SK-N-SH (cell line): ENCODE measurements at regions not wholly inside any gene's neighbourhood (a gene's known extent, or its start where the extent isn't known, plus 50 kb on each side); places are given as distances from the start of the nearest gene placed in this dataset.

Experiments
- CTCF ChIA-PET: fragments of 300-600, 350-600 bp; formaldehyde crosslinking; extraction: SDS; loops from one replicate; lab custom pipeline; 2021; lab: Yijun Ruan, JAX
- POLR2A ChIA-PET: fragments of 350-600 bp; sonication (Branson Sonifier 250); formaldehyde crosslinking; extraction: SDS; loops from one replicate; lab custom pipeline; 2020; ENCODE audit warnings: antibody characterized with exemption, inconsistent platforms; lab: Yijun Ruan, JAX
- DNase-seq: peaks from one replicate; pipeline ENCODE4 v3.0.0; 2012
- H2AFZ ChIP-seq: fragments of 200-600 bp; sonication (generic); 2 replicates; pipeline ENCODE4 v1.8.1; 2016; ENCODE audit warnings: antibody characterized with exemption, mild to moderate bottlenecking, low read depth
- H3F3A ChIP-seq: fragments of 200-600 bp; sonication (generic); replicated peaks from 2 replicates; pipeline ENCODE3; 2016; ENCODE audit warnings: antibody characterized with exemption, mild to moderate bottlenecking; ENCODE audit not compliant: insufficient read depth
- H3K27ac ChIP-seq, 2 experiments: fragments of 200-500 bp in 1 of 2; fragments of 200-600 bp in 1 of 2; sonication (Bioruptor generic) in 1 of 2; sonication (generic), shearing (Covaris generic) in 1 of 2; 2 replicates each; pipeline versions ENCODE4 v1.5.1 to v1.6.1; 2014 to 2016; ENCODE audit warnings: low read depth in 2 of 2, inconsistent platforms in 1 of 2, low read length in 1 of 2, mild to moderate bottlenecking in 1 of 2, mixed read lengths in 1 of 2
- H3K27me3 ChIP-seq: fragments of 200-600 bp; sonication (generic), shearing (Covaris generic); 2 replicates; pipeline ENCODE4 v1.6.1; 2016; ENCODE audit warnings: mixed run types; ENCODE audit not compliant: insufficient read depth
- H3K36me3 ChIP-seq, 2 experiments: fragments of 200-500 bp in 1 of 2; fragments of 200-600 bp in 1 of 2; sonication (Bioruptor generic) in 1 of 2; sonication (generic) in 1 of 2; replicated peaks in 1 of 2; 2 replicates each; pipeline versions ENCODE3 to v1.5.1; 2014 to 2016; ENCODE audit warnings: low read length in 1 of 2, mild to moderate bottlenecking in 1 of 2; ENCODE audit not compliant: insufficient read depth in 2 of 2, control insufficient read depth in 1 of 2
- H3K4me1 ChIP-seq, 2 experiments: fragments of 200-500 bp in 1 of 2; fragments of 200-600 bp in 1 of 2; sonication (Bioruptor generic) in 1 of 2; sonication (generic), shearing (Covaris generic) in 1 of 2; 2 replicates each; pipeline versions ENCODE4 v1.5.1 to v1.6.1; 2014 to 2016; ENCODE audit warnings: low read depth in 1 of 2, low read length in 1 of 2, mixed run types in 1 of 2; ENCODE audit not compliant: insufficient read depth in 2 of 2, control insufficient read depth in 1 of 2
- H3K4me2 ChIP-seq: fragments of 200-600 bp; sonication (generic), shearing (Covaris generic); 2 replicates; pipeline ENCODE4 v1.6.1; 2017; ENCODE audit warnings: mixed run types
- H3K4me3 ChIP-seq, 2 experiments: fragments of 200-500 bp in 1 of 2; fragments of 200-600 bp in 1 of 2; sonication (Bioruptor generic) in 1 of 2; sonication (generic), shearing (Covaris generic) in 1 of 2; 2 replicates each; pipeline versions ENCODE4 v1.5.1 to v1.8.1; 2014 to 2016; ENCODE audit warnings: low read depth in 2 of 2, inconsistent platforms in 1 of 2, low read length in 1 of 2, mild to moderate bottlenecking in 1 of 2, mixed read lengths in 1 of 2, moderate library complexity in 1 of 2
- H3K79me2 ChIP-seq: fragments of 200-600 bp; sonication (generic); 2 replicates; pipeline ENCODE4 v1.8.1; 2017; ENCODE audit warnings: mild to moderate bottlenecking; ENCODE audit not compliant: insufficient read depth
- H3K9ac ChIP-seq: fragments of 200-600 bp; sonication (generic); 2 replicates; pipeline ENCODE4 v1.6.1; 2017; ENCODE audit warnings: mixed run types
- H3K9me2 ChIP-seq: fragments of 200-600 bp; sonication (generic); 2 replicates; pipeline ENCODE4 v1.6.1; 2017; ENCODE audit warnings: mixed run types
- H3K9me3 ChIP-seq: fragments of 200-600 bp; sonication (generic); 2 replicates; pipeline ENCODE4 v1.6.1; 2017; ENCODE audit warnings: mixed run types, mild to moderate bottlenecking, moderate library complexity
- H4K20me1 ChIP-seq: fragments of 200-600 bp; sonication (generic); 2 replicates; pipeline ENCODE4 v1.6.1; 2017; ENCODE audit warnings: mild to moderate bottlenecking, mixed run types; ENCODE audit not compliant: insufficient read depth
- CHD2 ChIP-seq: fragments of 150-350 bp; IDR thresholded peaks from 2 replicates; pipeline ENCODE4 v1.6.1; 2018; ENCODE audit warnings: low read length; ENCODE audit not compliant: partially characterized antibody
- ELF1 ChIP-seq: IDR thresholded peaks from 2 replicates; pipeline ENCODE4 v1.4.0; 2012
- EZH2phosphoT487 ChIP-seq: fragments of 200-600 bp; sonication (generic); IDR thresholded peaks from 2 replicates; pipeline ENCODE4 v1.6.1; 2017; ENCODE audit warnings: low read depth, mixed run types, mild to moderate bottlenecking, antibody characterized with exemption, moderate library complexity, borderline replicate concordance
- FOXJ3 ChIP-seq: sonication (generic); formaldehyde crosslinking; IDR thresholded peaks from 2 replicates; pipeline ENCODE4 v1.5.1; 2020; ENCODE audit warnings: mild to moderate bottlenecking, missing genetic modification reagents
- FOXM1 ChIP-seq: IDR thresholded peaks from 2 replicates; pipeline ENCODE4 v1.4.0; 2012; ENCODE audit warnings: low read depth, mild to moderate bottlenecking
- GABPA ChIP-seq: IDR thresholded peaks from 2 replicates; pipeline ENCODE4 v1.4.0; 2012; ENCODE audit warnings: low read depth, mild to moderate bottlenecking
- GATA2 ChIP-seq: sonication (generic); formaldehyde crosslinking; IDR thresholded peaks from 2 replicates; pipeline ENCODE4 v1.5.0; 2020; ENCODE audit warnings: mild to moderate bottlenecking, missing genetic modification reagents
- JUND ChIP-seq: IDR thresholded peaks from 2 replicates; pipeline ENCODE4 v1.4.0; 2012
- MEF2A ChIP-seq: IDR thresholded peaks from 2 replicates; pipeline ENCODE4 v1.4.0; 2012; ENCODE audit warnings: low read depth, borderline replicate concordance
- NFIC ChIP-seq: IDR thresholded peaks from 2 replicates; pipeline ENCODE4 v1.4.0; 2012; ENCODE audit warnings: borderline replicate concordance
- NRF1 ChIP-seq: IDR thresholded peaks from 2 replicates; pipeline ENCODE4 v1.6.1; 2012; ENCODE audit warnings: low read depth, mild to moderate bottlenecking, low read length
- POLR2AphosphoS5 ChIP-seq: IDR thresholded peaks from 2 replicates; pipeline ENCODE4 v1.6.1; 2012; ENCODE audit warnings: low read depth, low read length
- RCOR1 ChIP-seq: fragments of 150-350 bp; IDR thresholded peaks from 2 replicates; pipeline ENCODE4 v1.6.1; 2017; ENCODE audit warnings: antibody characterized with exemption, low read length
- RFX5 ChIP-seq: IDR thresholded peaks from 2 replicates; pipeline ENCODE4 v1.6.1; 2012; ENCODE audit warnings: mild to moderate bottlenecking, improper control_type of control experiment, low read length
- RXRA ChIP-seq: IDR thresholded peaks from 2 replicates; pipeline ENCODE4 v1.4.0; 2012; ENCODE audit warnings: low read depth, mild to moderate bottlenecking, borderline replicate concordance
- SIN3A ChIP-seq: IDR thresholded peaks from 2 replicates; pipeline ENCODE4 v1.6.1; 2012; ENCODE audit warnings: low read depth, mild to moderate bottlenecking, low read length, moderate library complexity, borderline replicate concordance
- SMC3 ChIP-seq: IDR thresholded peaks from 2 replicates; pipeline ENCODE4 v1.6.1; 2012; ENCODE audit warnings: low read depth, low read length, improper control_type of control experiment
- TAF1 ChIP-seq: IDR thresholded peaks from 2 replicates; pipeline ENCODE4 v1.6.1; 2012; ENCODE audit warnings: low read depth, mild to moderate bottlenecking, low read length, moderate library complexity, borderline replicate concordance
- TCF12 ChIP-seq: IDR thresholded peaks from 2 replicates; pipeline ENCODE4 v1.4.0; 2012
- TEAD4 ChIP-seq: IDR thresholded peaks from 2 replicates; pipeline ENCODE4 v1.4.0; 2012; ENCODE audit warnings: mild to moderate bottlenecking, borderline replicate concordance; ENCODE audit not compliant: insufficient read depth
- YY1 ChIP-seq: IDR thresholded peaks from 2 replicates; pipeline ENCODE4 v1.4.0; 2012; ENCODE audit warnings: low read depth, mild to moderate bottlenecking
- WGBS: methylation state at CpG from one replicate; pipeline ENCODE4 v1.1.6; 2017; ENCODE audit warnings: low lambda C conversion rate; 5-methylcytosine and 5-hydroxymethylcytosine counted together
- TF ChIP-seq, protein P1 (sequence below): IDR thresholded peaks from 2 replicates; pipeline ENCODE4; 2012
- TF ChIP-seq, protein P2 (sequence below): IDR thresholded peaks from 2 replicates; pipeline ENCODE4 v1.4.0; 2012; ENCODE audit warnings: low read depth, borderline replicate concordance
- TF ChIP-seq, protein P3 (sequence below): IDR thresholded peaks from 2 replicates; pipeline ENCODE4 v1.4.0; 2012; ENCODE audit warnings: low read depth
- TF ChIP-seq, protein P4 (sequence below): IDR thresholded peaks from 2 replicates; pipeline ENCODE4 v1.6.1; 2012; ENCODE audit warnings: mild to moderate bottlenecking, low read depth, low read length, moderate library complexity
- TF ChIP-seq, protein P5 (sequence below): fragments of 150-350 bp; IDR thresholded peaks from 2 replicates; pipeline ENCODE4 v1.6.1; 2016; ENCODE audit warnings: mild to moderate bottlenecking, low read depth, low read length
- TF ChIP-seq, protein P6 (sequence below): IDR thresholded peaks from 2 replicates; pipeline ENCODE4 v1.4.0; 2012; ENCODE audit warnings: low read depth, borderline replicate concordance

DNA sequence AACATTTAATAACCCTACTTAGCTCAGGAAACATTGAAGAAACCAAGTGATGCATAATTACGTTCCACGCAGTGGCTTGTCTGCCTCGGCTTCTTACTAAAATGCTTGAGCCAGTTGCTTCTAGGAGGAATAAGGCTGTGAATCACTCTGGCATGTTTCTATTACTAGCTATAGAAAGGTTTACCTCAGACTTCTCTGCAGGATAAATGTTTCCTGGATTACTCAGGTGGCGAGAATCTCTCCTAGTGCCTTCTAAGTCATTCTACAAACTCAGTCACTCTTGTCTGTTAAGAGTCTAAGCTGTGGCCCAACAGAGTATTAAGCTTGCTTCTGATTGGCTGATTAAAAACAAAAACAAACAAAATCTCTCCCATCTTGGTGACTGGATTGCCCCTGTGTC, 92.0 kb upstream of the RALGPS2 start:
- Histone ChIP-seq H3K4me2 (peak overlapping the region; percentile 5; the same call in 1 of the 2 replicates), H3F3A (peaks cover 25% of the 10 kb centered on the region), H3K9me2 (no peaks in the 10 kb centered on the region), H3K79me2 (no peaks in the 10 kb centered on the region), H2AFZ (peak overlapping the region; percentile 47), H3K9me3 (no peaks in the 10 kb centered on the region), H3K27ac (peak overlapping the region in 1 of 2 experiments; percentile 61; a peak in 2 of 4 replicates), H3K4me3 (no peak overlapping the region), H3K27me3 (no peaks in the 10 kb centered on the region), H4K20me1 (no peaks in the 10 kb centered on the region), H3K36me3 (no peaks in the 10 kb centered on the region), H3K4me1 (peaks cover 0 to 15% of the 10 kb centered on the region in 2 experiments; a peak in 2 of 4 replicates), H3K9ac (peak overlapping the region; percentile 30; the same call in 1 of the 2 replicates)
- 57% methylated on average over 4 of the region's 4 CpGs for WGBS
- no peak for DNase-seq
- ChIA-PET CTCF (no interaction called here), POLR2A (no interaction called here)
- TF ChIP-seq GATA2 (CRISPR knock-in tag): no peak
- no peak for TF ChIP-seq POLR2AphosphoS5
- TF ChIP-seq, protein P1, sequence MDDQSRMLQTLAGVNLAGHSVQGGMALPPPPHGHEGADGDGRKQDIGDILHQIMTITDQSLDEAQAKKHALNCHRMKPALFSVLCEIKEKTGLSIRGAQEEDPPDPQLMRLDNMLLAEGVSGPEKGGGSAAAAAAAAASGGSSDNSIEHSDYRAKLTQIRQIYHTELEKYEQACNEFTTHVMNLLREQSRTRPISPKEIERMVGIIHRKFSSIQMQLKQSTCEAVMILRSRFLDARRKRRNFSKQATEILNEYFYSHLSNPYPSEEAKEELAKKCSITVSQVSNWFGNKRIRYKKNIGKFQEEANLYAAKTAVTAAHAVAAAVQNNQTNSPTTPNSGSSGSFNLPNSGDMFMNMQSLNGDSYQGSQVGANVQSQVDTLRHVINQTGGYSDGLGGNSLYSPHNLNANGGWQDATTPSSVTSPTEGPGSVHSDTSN: peak; percentile 35
- no peak for TF ChIP-seq GABPA
- peak; percentile 26; the same call in 1 of the 2 replicates for TF ChIP-seq TCF12
- 0 out of 2 replicates have a peak, but pooled peaks have one; percentile 6 for TF ChIP-seq NFIC
- no peak for TF ChIP-seq FOXJ3 (CRISPR knock-in tag)
- no peak for TF ChIP-seq NRF1
- no peak for TF ChIP-seq TAF1
- no peak for TF ChIP-seq YY1
- TF ChIP-seq, protein P2, sequence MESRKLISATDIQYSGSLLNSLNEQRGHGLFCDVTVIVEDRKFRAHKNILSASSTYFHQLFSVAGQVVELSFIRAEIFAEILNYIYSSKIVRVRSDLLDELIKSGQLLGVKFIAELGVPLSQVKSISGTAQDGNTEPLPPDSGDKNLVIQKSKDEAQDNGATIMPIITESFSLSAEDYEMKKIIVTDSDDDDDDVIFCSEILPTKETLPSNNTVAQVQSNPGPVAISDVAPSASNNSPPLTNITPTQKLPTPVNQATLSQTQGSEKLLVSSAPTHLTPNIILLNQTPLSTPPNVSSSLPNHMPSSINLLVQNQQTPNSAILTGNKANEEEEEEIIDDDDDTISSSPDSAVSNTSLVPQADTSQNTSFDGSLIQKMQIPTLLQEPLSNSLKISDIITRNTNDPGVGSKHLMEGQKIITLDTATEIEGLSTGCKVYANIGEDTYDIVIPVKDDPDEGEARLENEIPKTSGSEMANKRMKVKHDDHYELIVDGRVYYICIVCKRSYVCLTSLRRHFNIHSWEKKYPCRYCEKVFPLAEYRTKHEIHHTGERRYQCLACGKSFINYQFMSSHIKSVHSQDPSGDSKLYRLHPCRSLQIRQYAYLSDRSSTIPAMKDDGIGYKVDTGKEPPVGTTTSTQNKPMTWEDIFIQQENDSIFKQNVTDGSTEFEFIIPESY: no peak
- TF ChIP-seq, protein P3, sequence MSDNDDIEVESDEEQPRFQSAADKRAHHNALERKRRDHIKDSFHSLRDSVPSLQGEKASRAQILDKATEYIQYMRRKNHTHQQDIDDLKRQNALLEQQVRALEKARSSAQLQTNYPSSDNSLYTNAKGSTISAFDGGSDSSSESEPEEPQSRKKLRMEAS: no peak
- TF ChIP-seq MEF2A: no peak
- TF ChIP-seq RCOR1: no peak
- TF ChIP-seq, protein P4, sequence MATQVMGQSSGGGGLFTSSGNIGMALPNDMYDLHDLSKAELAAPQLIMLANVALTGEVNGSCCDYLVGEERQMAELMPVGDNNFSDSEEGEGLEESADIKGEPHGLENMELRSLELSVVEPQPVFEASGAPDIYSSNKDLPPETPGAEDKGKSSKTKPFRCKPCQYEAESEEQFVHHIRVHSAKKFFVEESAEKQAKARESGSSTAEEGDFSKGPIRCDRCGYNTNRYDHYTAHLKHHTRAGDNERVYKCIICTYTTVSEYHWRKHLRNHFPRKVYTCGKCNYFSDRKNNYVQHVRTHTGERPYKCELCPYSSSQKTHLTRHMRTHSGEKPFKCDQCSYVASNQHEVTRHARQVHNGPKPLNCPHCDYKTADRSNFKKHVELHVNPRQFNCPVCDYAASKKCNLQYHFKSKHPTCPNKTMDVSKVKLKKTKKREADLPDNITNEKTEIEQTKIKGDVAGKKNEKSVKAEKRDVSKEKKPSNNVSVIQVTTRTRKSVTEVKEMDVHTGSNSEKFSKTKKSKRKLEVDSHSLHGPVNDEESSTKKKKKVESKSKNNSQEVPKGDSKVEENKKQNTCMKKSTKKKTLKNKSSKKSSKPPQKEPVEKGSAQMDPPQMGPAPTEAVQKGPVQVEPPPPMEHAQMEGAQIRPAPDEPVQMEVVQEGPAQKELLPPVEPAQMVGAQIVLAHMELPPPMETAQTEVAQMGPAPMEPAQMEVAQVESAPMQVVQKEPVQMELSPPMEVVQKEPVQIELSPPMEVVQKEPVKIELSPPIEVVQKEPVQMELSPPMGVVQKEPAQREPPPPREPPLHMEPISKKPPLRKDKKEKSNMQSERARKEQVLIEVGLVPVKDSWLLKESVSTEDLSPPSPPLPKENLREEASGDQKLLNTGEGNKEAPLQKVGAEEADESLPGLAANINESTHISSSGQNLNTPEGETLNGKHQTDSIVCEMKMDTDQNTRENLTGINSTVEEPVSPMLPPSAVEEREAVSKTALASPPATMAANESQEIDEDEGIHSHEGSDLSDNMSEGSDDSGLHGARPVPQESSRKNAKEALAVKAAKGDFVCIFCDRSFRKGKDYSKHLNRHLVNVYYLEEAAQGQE: no peak
- TF ChIP-seq, protein P5, sequence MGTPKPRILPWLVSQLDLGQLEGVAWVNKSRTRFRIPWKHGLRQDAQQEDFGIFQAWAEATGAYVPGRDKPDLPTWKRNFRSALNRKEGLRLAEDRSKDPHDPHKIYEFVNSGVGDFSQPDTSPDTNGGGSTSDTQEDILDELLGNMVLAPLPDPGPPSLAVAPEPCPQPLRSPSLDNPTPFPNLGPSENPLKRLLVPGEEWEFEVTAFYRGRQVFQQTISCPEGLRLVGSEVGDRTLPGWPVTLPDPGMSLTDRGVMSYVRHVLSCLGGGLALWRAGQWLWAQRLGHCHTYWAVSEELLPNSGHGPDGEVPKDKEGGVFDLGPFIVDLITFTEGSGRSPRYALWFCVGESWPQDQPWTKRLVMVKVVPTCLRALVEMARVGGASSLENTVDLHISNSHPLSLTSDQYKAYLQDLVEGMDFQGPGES: no peak
- TF ChIP-seq SMC3: no peak
- TF ChIP-seq RXRA: no peak
- TF ChIP-seq EZH2phosphoT487: no peak
- no peak for TF ChIP-seq ELF1
- TF ChIP-seq, protein P6, sequence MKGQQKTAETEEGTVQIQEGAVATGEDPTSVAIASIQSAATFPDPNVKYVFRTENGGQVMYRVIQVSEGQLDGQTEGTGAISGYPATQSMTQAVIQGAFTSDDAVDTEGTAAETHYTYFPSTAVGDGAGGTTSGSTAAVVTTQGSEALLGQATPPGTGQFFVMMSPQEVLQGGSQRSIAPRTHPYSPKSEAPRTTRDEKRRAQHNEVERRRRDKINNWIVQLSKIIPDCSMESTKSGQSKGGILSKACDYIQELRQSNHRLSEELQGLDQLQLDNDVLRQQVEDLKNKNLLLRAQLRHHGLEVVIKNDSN: no peak
- TF ChIP-seq TEAD4: no peak
- no peak for TF ChIP-seq CHD2
- TF ChIP-seq JUND: peak; percentile 49; the same call in 1 of the 2 replicates
- TF ChIP-seq FOXM1: peak; percentile 47; the same call in 1 of the 2 replicates
- no peak for TF ChIP-seq RFX5
- no peak for TF ChIP-seq SIN3A
